Kidney (tissue), 13 donors: ENCODE measurements at regions not wholly inside any gene's neighbourhood (a gene's known extent, or its start where the extent isn't known, plus 50 kb on each side); places are given as distances from the start of the nearest gene placed in this dataset.

Experiments used
- DNase-seq, 5 donors: peaks; one replicate each; pipeline ENCODE4 v3.0.0-alpha.2; 2013 to 2020
- FAIRE-seq: peaks from 2 replicates; lab custom pipeline; 2012; peaks lifted over from hg19 to GRCh38; lab: Jason Lieb, UNC
- H3K27ac ChIP-seq, 2 donors: one replicate each; pipeline ENCODE4 v1.7.0; 2013; ENCODE audit warnings: low read depth in 2 of 2, low read length in 2 of 2, inconsistent platforms in 1 of 2
- H3K27me3 ChIP-seq: one replicate; pipeline ENCODE4 v1.7.1; 2013; ENCODE audit warnings: low read length, inconsistent platforms; ENCODE audit not compliant: control insufficient read depth, insufficient read depth
- H3K36me3 ChIP-seq, 3 donors: one replicate each; pipeline versions ENCODE4 v1.7.0 to v1.7.1; 2013; ENCODE audit warnings: low read length in 3 of 3, control low read depth in 1 of 3, inconsistent platforms in 1 of 3; ENCODE audit not compliant: insufficient read depth in 3 of 3, control insufficient read depth in 2 of 3
- H3K4me1 ChIP-seq, 3 donors: one replicate each; pipeline versions ENCODE4 v1.7.0 to v1.7.1; 2013; ENCODE audit warnings: low read length in 3 of 3, inconsistent platforms in 1 of 3, low read depth in 1 of 3; ENCODE audit not compliant: control insufficient read depth in 2 of 3, insufficient read depth in 2 of 3
- H3K4me3 ChIP-seq, 3 donors: one replicate each; pipeline versions ENCODE4 v1.7.0 to v1.8.1; 2013; ENCODE audit warnings: low read length in 3 of 3, control low read depth in 1 of 3, inconsistent platforms in 1 of 3
- H3K9ac ChIP-seq, 3 donors: one replicate each; pipeline versions ENCODE4 v1.7.0 to v1.7.1; 2013; ENCODE audit warnings: low read length in 3 of 3, control low read depth in 1 of 3, inconsistent platforms in 1 of 3
- H3K9me3 ChIP-seq, 3 donors: one replicate each; pipeline versions ENCODE4 v1.7.0 to v1.7.1; 2013; ENCODE audit warnings: low read length in 3 of 3, control low read depth in 1 of 3, inconsistent platforms in 1 of 3; ENCODE audit not compliant: control insufficient read depth in 2 of 3, insufficient read depth in 1 of 3
- CTCF ChIP-seq: IDR thresholded peaks from 3 replicates; pipeline ENCODE4 v1.5.1; 2012; ENCODE audit warnings: mild to moderate bottlenecking, moderate library complexity, borderline replicate concordance; ENCODE audit not compliant: insufficient read depth; ENCODE audit errors: extremely low read depth
- intact Hi-C: fragments of 100-400 bp; cut with DNase I; formaldehyde crosslinking; loops from one replicate; pipeline ENCODE4 v1.11.1; 2022
- donor health status: control.
- donor health status: control.
- donor health status: control.
- donor health status: control.
- donor health status: control.
- donor health status: DM: yes; HTN: yes; CAD: no.
- donor health status: Normal renal cell carcinoma (clear cell type).

DNA sequence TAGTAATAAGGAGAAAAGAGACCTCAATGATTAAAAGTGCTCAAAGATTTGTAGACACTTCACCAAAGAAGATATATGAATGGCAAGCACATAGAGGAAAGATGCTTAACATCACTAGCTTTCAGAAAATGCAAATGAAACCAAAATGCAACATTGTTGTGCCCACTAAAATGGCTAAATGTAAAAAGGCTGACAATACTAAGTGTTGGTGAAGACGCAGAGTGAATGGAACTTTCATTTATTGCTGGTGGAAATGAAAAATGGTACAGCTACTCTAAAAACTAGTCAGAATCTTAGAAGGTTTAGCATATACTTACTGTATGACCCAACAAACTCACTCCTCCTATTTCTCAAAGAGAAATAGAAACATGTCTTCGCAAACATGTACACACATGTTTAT lies 212.9 kb upstream of the PITRM1 start:
- intact Hi-C loops: no loop called here
- Histone ChIP-seq H3K9me3 (peaks cover 0 to 15% (median 2%) of the 10 kb centered on the region in 3 donors), H3K4me1 (no peaks in the 10 kb centered on the region), H3K9ac (no peak overlapping the region), H3K4me3 (no peak overlapping the region), H3K36me3 (no peaks in the 10 kb centered on the region), H3K27ac (no peak overlapping the region), H3K27me3 (no peaks in the 10 kb centered on the region)
- DNase-seq (no peak), FAIRE-seq (no peak)
- TF ChIP-seq CTCF: no peak

GRCh38 chr10:3382092-3382491 lies 209.5 kb upstream of the PITRM1 start:
- no peak for DNase-seq
- peaks cover 0 to 15% (median 2%) of the 10 kb centered on the region in 3 donors for H3K9me3 ChIP-seq
- H3K27me3 ChIP-seq: no peaks in the 10 kb centered on the region
- no peaks in the 10 kb centered on the region for H3K4me1 ChIP-seq
- no peak overlapping the region for H3K9ac ChIP-seq
- H3K27ac ChIP-seq: no peak overlapping the region
- no peak for FAIRE-seq
- intact Hi-C loops: no loop called here
- no peak for TF ChIP-seq CTCF
- no peaks in the 10 kb centered on the region for H3K36me3 ChIP-seq
- H3K4me3 ChIP-seq: no peak overlapping the region

DNA sequence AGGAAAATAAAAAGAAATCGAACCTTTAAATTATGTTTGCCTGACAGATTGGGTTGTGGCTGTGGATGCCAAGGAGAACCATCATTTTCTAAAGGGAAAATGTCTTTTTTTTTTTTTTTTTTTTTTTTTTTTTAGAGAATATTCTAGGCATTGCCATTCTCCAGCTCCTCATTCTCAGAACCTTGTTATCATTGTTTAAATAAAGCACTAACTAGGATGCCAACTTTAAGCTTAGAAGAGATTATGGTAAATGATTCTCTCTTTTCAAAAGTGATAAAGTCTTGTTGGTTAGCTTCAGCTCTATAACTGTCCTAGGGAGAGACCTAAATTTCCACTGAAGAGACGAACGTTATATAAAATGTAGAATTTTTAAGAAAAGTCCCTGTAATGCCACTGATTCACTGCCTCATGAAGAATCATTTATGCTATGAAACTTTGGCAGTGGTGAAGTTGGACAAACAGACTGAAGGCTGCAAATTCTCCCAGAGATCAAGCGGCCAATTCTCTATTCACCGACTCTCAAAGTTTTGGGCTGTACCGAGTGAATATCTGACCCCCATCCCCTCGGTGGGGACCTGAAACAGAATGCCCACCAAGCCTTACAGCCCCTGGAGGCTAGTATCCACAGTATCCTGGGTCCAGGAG lies 207.9 kb upstream of the PITRM1 start:
- H3K27ac ChIP-seq: no peak overlapping the region
- peaks cover 0 to 5% (median 1%) of the 10 kb centered on the region in 3 donors for H3K9me3 ChIP-seq
- no peaks in the 10 kb centered on the region for H3K27me3 ChIP-seq
- TF ChIP-seq CTCF: no peak
- no peaks in the 10 kb centered on the region for H3K4me1 ChIP-seq
- no peaks in the 10 kb centered on the region for H3K36me3 ChIP-seq
- no peak for FAIRE-seq
- no peak overlapping the region for H3K9ac ChIP-seq
- intact Hi-C loops: no loop called here
- no peak for DNase-seq
- no peak overlapping the region for H3K4me3 ChIP-seq

DNA sequence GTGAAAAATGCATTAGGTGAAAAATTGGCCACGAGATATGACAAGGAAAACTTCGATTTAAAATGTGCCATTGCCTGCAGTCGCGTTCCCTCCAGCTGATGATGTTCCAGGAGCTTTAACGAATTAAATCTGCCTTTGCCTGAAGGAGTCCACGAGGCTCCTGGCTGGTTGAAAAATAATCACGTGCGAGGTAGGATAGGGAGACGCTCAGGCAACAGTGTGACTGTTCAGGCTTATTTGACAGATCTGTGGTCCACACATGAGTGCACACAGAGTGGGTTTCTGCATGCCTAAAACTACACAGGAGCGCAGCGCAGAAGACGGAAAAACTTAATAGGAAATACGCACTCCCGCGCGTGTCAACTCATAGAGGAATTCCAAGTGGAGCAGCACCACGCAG lies 204.0 kb upstream of the PITRM1 start:
- DNase-seq: no peak
- intact Hi-C loops: no loop called here
- Histone ChIP-seq H3K36me3 (no peaks in the 10 kb centered on the region), H3K27me3 (no peaks in the 10 kb centered on the region), H3K9me3 (no peaks in the 10 kb centered on the region), H3K9ac (no peak overlapping the region), H3K27ac (no peak overlapping the region), H3K4me1 (no peaks in the 10 kb centered on the region), H3K4me3 (no peak overlapping the region)
- FAIRE-seq: no peak
- no peak for TF ChIP-seq CTCF
